HEK293T (cell line): ENCODE measurements at regions not wholly inside any gene's neighbourhood (a gene's known extent, or its start where the extent isn't known, plus 50 kb on each side); places are given as distances from the start of the nearest gene placed in this dataset.

Experiments used
- BHLHE40 ChIP-seq: fragments of 450-650 bp; IDR thresholded peaks from 2 replicates; pipeline ENCODE4 v1.6.1; 2016; ENCODE audit warnings: mild to moderate bottlenecking, moderate library complexity, borderline replicate concordance
- FOXK2 ChIP-seq: fragments of 450-650 bp; IDR thresholded peaks from 2 replicates; pipeline ENCODE4 v1.6.1; 2016; ENCODE audit warnings: mild to moderate bottlenecking
- FOXM1 ChIP-seq: fragments of 450-650 bp; IDR thresholded peaks from 2 replicates; pipeline ENCODE4 v1.6.1; 2017; ENCODE audit warnings: mild to moderate bottlenecking, borderline replicate concordance
- SP1 ChIP-seq: fragments of 450-650 bp; IDR thresholded peaks from 2 replicates; pipeline ENCODE4 v1.6.1; 2017

DNA sequence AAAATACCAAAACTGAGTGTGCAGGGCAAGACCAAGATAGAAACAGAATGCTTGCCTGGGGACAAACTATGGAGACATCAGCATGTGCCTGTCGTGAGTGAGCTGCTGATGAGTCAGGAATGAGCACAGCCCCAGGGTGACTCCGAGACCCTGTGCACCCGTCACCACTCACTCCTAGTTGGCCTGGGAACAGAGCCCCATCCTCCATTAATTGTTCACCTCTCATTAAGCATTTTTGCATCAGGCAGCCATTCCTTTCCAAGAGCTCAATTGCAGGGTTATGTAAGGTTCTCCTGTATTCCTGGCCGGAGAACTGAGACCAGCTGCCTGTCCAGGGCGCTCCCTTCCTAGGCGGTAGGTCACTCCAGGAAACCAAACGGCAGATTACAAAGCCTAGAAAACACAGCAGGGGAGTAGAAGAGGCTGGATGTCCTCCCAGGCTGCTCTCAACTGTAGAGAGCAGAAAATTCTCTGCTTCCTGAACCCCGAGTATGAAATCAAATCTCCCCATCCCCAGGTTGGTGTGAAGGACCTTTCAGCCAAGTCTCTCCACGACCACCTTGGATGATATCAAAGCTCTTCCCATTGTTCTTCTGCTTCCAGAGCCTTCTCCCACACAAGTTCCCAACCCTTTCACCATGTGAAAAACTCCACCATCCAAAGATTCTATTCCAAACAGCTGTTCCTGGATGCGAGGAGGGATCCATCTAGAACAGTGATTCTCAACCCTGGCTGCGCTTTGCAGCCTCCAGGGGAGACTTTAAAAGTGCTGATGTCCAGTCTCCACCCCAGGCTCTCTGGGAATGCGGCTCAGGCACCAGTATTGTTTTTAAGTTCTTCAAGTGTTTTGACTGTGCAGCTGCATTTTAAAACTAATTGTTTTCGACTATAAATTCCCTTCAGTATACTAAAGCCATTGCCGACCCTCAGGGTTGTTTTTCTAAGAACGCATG is 532.6 kb upstream of the JARID2 start:
- TF ChIP-seq SP1 (no peak), FOXK2 (no peak), BHLHE40 (no peak), FOXM1 (no peak)
